WI38 (cell line): ENCODE measurements at regions not wholly inside any gene's neighbourhood (a gene's known extent, or its start where the extent isn't known, plus 50 kb on each side); places are given as distances from the start of the nearest gene placed in this dataset.

ENCODE experiments used
- H3K4me3 ChIP-seq: 2 replicates; pipeline ENCODE4 v1.5.1; 2011; ENCODE audit warnings: low read depth, mild to moderate bottlenecking, control low read depth, low read length
- CTCF ChIP-seq: IDR thresholded peaks from 2 replicates; pipeline ENCODE4 v1.5.1; 2012; ENCODE audit warnings: low read depth, mild to moderate bottlenecking, control low read depth, low read length

GRCh38 chr1:234941321-234942011, 187.2 kb downstream of the TOMM20 start:
- no peak for TF ChIP-seq CTCF
- no peak overlapping the region for H3K4me3 ChIP-seq

- TF ChIP-seq CTCF, result no peak
- H3K4me3 ChIP-seq, result no peak overlapping the region
Observed at GRCh38 chr1:234940841-234941240, 187.8 kb downstream of the TOMM20 start.

GRCh38 chr1:234938924-234939323, 189.7 kb downstream of the TOMM20 start:
- no peak for TF ChIP-seq CTCF
- H3K4me3 ChIP-seq, result no peak overlapping the region

- H3K4me3 ChIP-seq, result no peak overlapping the region
Observed at GRCh38 chr1:234938135-234938534, 190.5 kb downstream of the TOMM20 start.

GRCh38 chr1:234936612-234937389, 191.8 kb downstream of the TOMM20 start:
- H3K4me3 ChIP-seq, result no peak overlapping the region
- no peak for TF ChIP-seq CTCF

More at GRCh38 chr1:234938135-234938534, 190.5 kb downstream of the TOMM20 start:
- TF ChIP-seq CTCF, result no peak

- TF ChIP-seq CTCF, result no peak
- no peak overlapping the region for H3K4me3 ChIP-seq
Observed at GRCh38 chr1:234934611-234935033, 194.0 kb downstream of the TOMM20 start.

GRCh38 chr1:234933475-234933874, 195.2 kb downstream of the TOMM20 start:
- no peak overlapping the region for H3K4me3 ChIP-seq
- TF ChIP-seq CTCF, result no peak
